Mesothelial cell of epicardium (in vitro differentiated cells): ENCODE measurements at regions not wholly inside any gene's neighbourhood (a gene's known extent, or its start where the extent isn't known, plus 50 kb on each side); places are given as distances from the start of the nearest gene placed in this dataset.

Source experiments
- DNase-seq, 2 experiments: peaks; one replicate each; pipeline ENCODE4 v3.0.0; 2021; ENCODE audit warnings: low spot score in 2 of 2; ENCODE audit not compliant: unreplicated experiment in 2 of 2
- H3K27ac Mint-ChIP-seq: 2 replicates; pipeline ENCODE4 v1.8.0; 2021; ENCODE audit warnings: mixed read lengths
- H3K27me3 Mint-ChIP-seq: 2 replicates; pipeline ENCODE4 v1.8.0; 2021; ENCODE audit warnings: low read depth, mixed read lengths
- H3K36me3 Mint-ChIP-seq: 2 replicates; pipeline ENCODE4 v1.8.0; 2021; ENCODE audit warnings: mixed read lengths
- H3K4me1 Mint-ChIP-seq: 2 replicates; pipeline ENCODE4 v1.8.0; 2021; ENCODE audit warnings: mixed read lengths
- H3K4me3 Mint-ChIP-seq: 2 replicates; pipeline ENCODE4 v1.8.0; 2021; ENCODE audit warnings: mild to moderate bottlenecking, moderate library complexity, mixed read lengths
- H3K9me3 Mint-ChIP-seq: 2 replicates; pipeline ENCODE4 v1.8.0; 2021; ENCODE audit warnings: mixed read lengths
- CTCF ChIP-seq: fragments of 200-600 bp; sonication (generic); IDR thresholded peaks from one replicate; pipeline ENCODE4 v1.5.0; 2021; ENCODE audit warnings: antibody characterized with exemption; ENCODE audit not compliant: unreplicated experiment

GRCh38 chr14:96727980-96728717, 69.0 kb upstream of the VRK1 start:
- Mint-ChIP-seq H3K36me3 (no peaks in the 10 kb centered on the region), H3K4me1 (no peaks in the 10 kb centered on the region), H3K27ac (no peak overlapping the region), H3K9me3 (peaks cover 13% of the 10 kb centered on the region), H3K27me3 (peaks cover 16% of the 10 kb centered on the region), H3K4me3 (no peak overlapping the region)
- TF ChIP-seq CTCF = no peak
- DNase-seq = no peak

- Mint-ChIP-seq H3K9me3 (peaks cover 7% of the 10 kb centered on the region), H3K27me3 (peaks cover 26% of the 10 kb centered on the region), H3K27ac (no peak overlapping the region), H3K36me3 (no peaks in the 10 kb centered on the region), H3K4me3 (no peak overlapping the region), H3K4me1 (no peaks in the 10 kb centered on the region)
- no peak for TF ChIP-seq CTCF
- DNase-seq = no peak
Observed at GRCh38 chr14:96729889-96730288, 67.3 kb upstream of the VRK1 start.

DNA sequence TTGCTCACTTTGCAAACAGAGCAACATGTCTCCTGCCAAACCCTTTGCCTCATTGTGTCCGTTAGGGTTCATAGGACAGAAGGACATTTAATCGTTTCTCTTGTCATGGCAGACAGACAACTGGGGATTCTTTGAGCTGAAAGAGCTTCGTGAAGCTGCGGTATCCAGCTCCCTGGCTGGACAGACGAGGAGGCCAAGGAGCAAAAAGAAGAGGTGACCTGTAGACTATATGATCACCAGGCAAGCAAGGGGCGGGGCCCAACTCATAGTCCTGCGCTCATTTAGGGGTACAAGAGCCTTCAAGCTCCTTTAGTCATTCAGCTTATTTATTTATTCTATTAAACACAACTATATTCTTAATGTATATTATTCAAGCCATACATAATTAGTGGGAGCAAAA, 66.8 kb upstream of the VRK1 start:
- TF ChIP-seq CTCF = no peak
- Mint-ChIP-seq H3K9me3 (peaks cover 6% of the 10 kb centered on the region), H3K27me3 (peaks cover 28% of the 10 kb centered on the region), H3K36me3 (no peaks in the 10 kb centered on the region), H3K4me3 (no peak overlapping the region), H3K27ac (no peak overlapping the region), H3K4me1 (no peaks in the 10 kb centered on the region)
- DNase-seq = no peak

- peaks cover 44% of the 10 kb centered on the region for H3K27me3 Mint-ChIP-seq
- H3K4me1 Mint-ChIP-seq = no peaks in the 10 kb centered on the region
- TF ChIP-seq CTCF = no peak
- no peaks in the 10 kb centered on the region for H3K36me3 Mint-ChIP-seq
- H3K4me3 Mint-ChIP-seq = no peak overlapping the region
- no peaks in the 10 kb centered on the region for H3K9me3 Mint-ChIP-seq
- no peak for DNase-seq
- H3K27ac Mint-ChIP-seq = no peak overlapping the region
Observed at GRCh38 chr14:96734076-96734622, 63.0 kb upstream of the VRK1 start.

- Mint-ChIP-seq H3K9me3 (no peaks in the 10 kb centered on the region), H3K4me3 (no peak overlapping the region), H3K27me3 (peaks cover 57% of the 10 kb centered on the region), H3K4me1 (no peaks in the 10 kb centered on the region), H3K36me3 (no peaks in the 10 kb centered on the region), H3K27ac (no peak overlapping the region)
- no peak for TF ChIP-seq CTCF
- no peak for DNase-seq
Observed at GRCh38 chr14:96735526-96735925, 61.7 kb upstream of the VRK1 start.
